ENCODE measurements at regions not wholly inside any gene's neighbourhood (a gene's known extent, or its start where the extent isn't known, plus 50 kb on each side); places are given as distances from the start of the nearest gene placed in this dataset.
"Not testable (repeated sequence)": the region's sequence is repeated elsewhere in the genome, so short reads cannot be mapped to it uniquely, and the experiment has no call there.

GRCh38 chr2:176793792-176794191, 418.8 kb upstream of the HNRNPA3 start:
- no peak overlapping the region for H3K27ac ChIP-seq (ENCODE audit: low read depth, low read length, poor library complexity, severe bottlenecking)
- TF ChIP-seq EZH2 (IDR thresholded peaks at IDR 0.05; ENCODE audit: borderline replicate concordance, low read depth, low read length, poor library complexity, severe bottlenecking) (no peak), CTCF (conservative IDR thresholded peaks at IDR 0.05; ENCODE audit: low read depth, low read length) (no peak)
- intact Hi-C loops (cut with micrococcal nuclease; ENCODE audit: unreplicated experiment) = no loop called here
- no peaks in the 10 kb centered on the region for H3K27me3 ChIP-seq (replicated peaks; ENCODE audit: insufficient read depth, low read depth, low read length, poor library complexity)
- CTCF ChIA-PET = no interaction called here
- no peaks in the 10 kb centered on the region for H3K9me3 ChIP-seq (ENCODE audit: low read depth, low read length, poor library complexity, severe bottlenecking)
- DNase-seq (ENCODE audit: low spot score) = no peak
- POLR2A ChIA-PET (ENCODE audit: low non-redundant PET) = no interaction called here
- peaks cover 18% of the 10 kb centered on the region for H3K36me3 ChIP-seq (ENCODE audit: insufficient read depth, low read length, poor library complexity, severe bottlenecking)
- no peaks in the 10 kb centered on the region for H3K4me1 ChIP-seq (ENCODE audit: insufficient read depth, low read length, poor library complexity, severe bottlenecking)
- no TSS peak for BruUV-seq (replicated peaks)
- H3K4me3 ChIP-seq (ENCODE audit: low read depth, low read length, poor library complexity, severe bottlenecking) = no peak overlapping the region

- ChIA-PET CTCF (no interaction called here), POLR2A (ENCODE audit: low non-redundant PET) (no interaction called here)
- no peaks in the 10 kb centered on the region for H3K4me1 ChIP-seq (ENCODE audit: insufficient read depth, low read length, poor library complexity, severe bottlenecking)
- H3K27ac ChIP-seq (ENCODE audit: low read depth, low read length, poor library complexity, severe bottlenecking) = no peak overlapping the region
- H3K4me3 ChIP-seq (ENCODE audit: low read depth, low read length, poor library complexity, severe bottlenecking) = no peak overlapping the region
- H3K36me3 ChIP-seq (ENCODE audit: insufficient read depth, low read length, poor library complexity, severe bottlenecking) = peaks cover 12% of the 10 kb centered on the region
- no peaks in the 10 kb centered on the region for H3K27me3 ChIP-seq (replicated peaks; ENCODE audit: insufficient read depth, low read depth, low read length, poor library complexity)
- TF ChIP-seq EZH2 (IDR thresholded peaks at IDR 0.05; ENCODE audit: borderline replicate concordance, low read depth, low read length, poor library complexity, severe bottlenecking) (no peak), CTCF (conservative IDR thresholded peaks at IDR 0.05; ENCODE audit: low read depth, low read length) (no peak)
- H3K9me3 ChIP-seq (ENCODE audit: low read depth, low read length, poor library complexity, severe bottlenecking) = no peaks in the 10 kb centered on the region
- DNase-seq (ENCODE audit: low spot score) = no peak
- intact Hi-C loops (cut with micrococcal nuclease; ENCODE audit: unreplicated experiment) = no loop called here
- BruUV-seq (replicated peaks) = no TSS peak
Observed at GRCh38 chr2:176794392-176794791, 418.2 kb upstream of the HNRNPA3 start.

GRCh38 chr2:176795823-176796222, 416.8 kb upstream of the HNRNPA3 start:
- intact Hi-C loops (cut with micrococcal nuclease; ENCODE audit: unreplicated experiment) = no loop called here
- H3K36me3 ChIP-seq (ENCODE audit: insufficient read depth, low read length, poor library complexity, severe bottlenecking) = peaks cover 8% of the 10 kb centered on the region
- ChIA-PET CTCF (no interaction called here), POLR2A (ENCODE audit: low non-redundant PET) (no interaction called here)
- H3K27ac ChIP-seq (ENCODE audit: low read depth, low read length, poor library complexity, severe bottlenecking) = no peak overlapping the region
- TF ChIP-seq EZH2 (IDR thresholded peaks at IDR 0.05; ENCODE audit: borderline replicate concordance, low read depth, low read length, poor library complexity, severe bottlenecking) (no peak), CTCF (conservative IDR thresholded peaks at IDR 0.05; ENCODE audit: low read depth, low read length) (no peak)
- H3K4me1 ChIP-seq (ENCODE audit: insufficient read depth, low read length, poor library complexity, severe bottlenecking) = no peaks in the 10 kb centered on the region
- no peaks in the 10 kb centered on the region for H3K27me3 ChIP-seq (replicated peaks; ENCODE audit: insufficient read depth, low read depth, low read length, poor library complexity)
- no peaks in the 10 kb centered on the region for H3K9me3 ChIP-seq (ENCODE audit: low read depth, low read length, poor library complexity, severe bottlenecking)
- H3K4me3 ChIP-seq (ENCODE audit: low read depth, low read length, poor library complexity, severe bottlenecking) = no peak overlapping the region
- BruUV-seq (replicated peaks) = no TSS peak
- DNase-seq (ENCODE audit: low spot score) = no peak

GRCh38 chr2:176796677-176797076, 415.9 kb upstream of the HNRNPA3 start:
- H3K27me3 ChIP-seq (replicated peaks; ENCODE audit: insufficient read depth, low read depth, low read length, poor library complexity); H3K4me3 ChIP-seq (ENCODE audit: low read depth, low read length, poor library complexity, severe bottlenecking); intact Hi-C loops (cut with micrococcal nuclease; ENCODE audit: unreplicated experiment); H3K36me3 ChIP-seq (ENCODE audit: insufficient read depth, low read length, poor library complexity, severe bottlenecking); BruUV-seq (replicated peaks); CTCF ChIA-PET; POLR2A ChIA-PET (ENCODE audit: low non-redundant PET); H3K27ac ChIP-seq (ENCODE audit: low read depth, low read length, poor library complexity, severe bottlenecking); DNase-seq (ENCODE audit: low spot score); H3K9me3 ChIP-seq (ENCODE audit: low read depth, low read length, poor library complexity, severe bottlenecking); H3K4me1 ChIP-seq (ENCODE audit: insufficient read depth, low read length, poor library complexity, severe bottlenecking): not testable (repeated sequence)
